Duodenal mucosa (tissue), 2 donors: ENCODE measurements at regions not wholly inside any gene's neighbourhood (a gene's known extent, or its start where the extent isn't known, plus 50 kb on each side); places are given as distances from the start of the nearest gene placed in this dataset.

Experiments used
- H3K27ac ChIP-seq: one replicate; pipeline ENCODE4 v1.7.0; 2013; ENCODE audit warnings: low read depth, low read length
- H3K27me3 ChIP-seq, 2 donors: one replicate each; pipeline ENCODE4 v1.7.0; 2013; ENCODE audit warnings: low read length in 2 of 2, control low read depth in 1 of 2; ENCODE audit not compliant: insufficient read depth in 2 of 2, control insufficient read depth in 1 of 2
- H3K36me3 ChIP-seq, 2 donors: one replicate each; pipeline ENCODE4 v1.7.0; 2013; ENCODE audit warnings: low read length in 2 of 2, control low read depth in 1 of 2; ENCODE audit not compliant: insufficient read depth in 2 of 2, control insufficient read depth in 1 of 2
- H3K4me1 ChIP-seq, 2 donors: one replicate each; pipeline ENCODE4 v1.7.0; 2013; ENCODE audit warnings: low read length in 2 of 2, control low read depth in 1 of 2; ENCODE audit not compliant: insufficient read depth in 2 of 2, control insufficient read depth in 1 of 2
- H3K4me3 ChIP-seq, 2 donors: one replicate each; pipeline ENCODE4 v1.7.0; 2013; ENCODE audit warnings: low read length in 2 of 2, low read depth in 1 of 2
- H3K9ac ChIP-seq, 2 donors: one replicate each; pipeline ENCODE4 v1.7.0; 2013; ENCODE audit warnings: low read length in 2 of 2, low read depth in 1 of 2
- H3K9me3 ChIP-seq, 2 donors: one replicate each; pipeline ENCODE4 v1.7.0; 2013; ENCODE audit warnings: low read length in 2 of 2, control low read depth in 1 of 2; ENCODE audit not compliant: control insufficient read depth in 1 of 2

DNA sequence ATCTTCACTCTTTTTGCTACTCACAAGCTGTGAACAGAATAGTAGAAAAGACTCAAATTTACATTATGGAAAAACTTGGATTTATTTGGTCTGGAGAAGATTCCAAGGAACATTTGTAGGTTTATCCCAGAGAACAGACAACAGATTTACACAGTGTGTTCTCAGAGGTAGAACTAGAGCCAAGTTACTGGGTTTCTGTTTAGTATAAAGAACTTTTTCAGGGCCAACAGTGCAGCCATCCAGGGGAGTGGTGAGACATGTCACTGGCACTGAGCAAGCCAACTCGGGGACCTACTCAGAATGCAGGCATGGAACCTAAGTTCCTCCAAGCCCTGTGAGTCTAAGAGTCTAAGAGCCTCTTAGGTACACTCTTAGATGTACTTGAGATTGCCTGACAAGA lies 142.6 kb downstream of the OMA1 start:
- no peak overlapping the region for H3K27ac ChIP-seq
- H3K9ac ChIP-seq = no peak overlapping the region
- H3K27me3 ChIP-seq = no peaks in the 10 kb centered on the region

GRCh38 chr1:58402444-58402843 lies 144.1 kb downstream of the OMA1 start:
- Histone ChIP-seq H3K9ac (no peak overlapping the region), H3K4me3 (no peak overlapping the region), H3K4me1 (no peaks in the 10 kb centered on the region), H3K27ac (no peak overlapping the region), H3K9me3 (no peaks in the 10 kb centered on the region), H3K36me3 (no peaks in the 10 kb centered on the region), H3K27me3 (no peaks in the 10 kb centered on the region)

More for the DNA sequence above, 142.6 kb downstream of the OMA1 start:
- Histone ChIP-seq H3K36me3 (no peaks in the 10 kb centered on the region), H3K4me3 (no peak overlapping the region), H3K9me3 (no peaks in the 10 kb centered on the region), H3K4me1 (no peaks in the 10 kb centered on the region)

GRCh38 chr1:58401991-58402390 lies 144.5 kb downstream of the OMA1 start:
- no peaks in the 10 kb centered on the region for H3K9me3 ChIP-seq
- no peak overlapping the region for H3K27ac ChIP-seq
- H3K36me3 ChIP-seq = no peaks in the 10 kb centered on the region
- no peaks in the 10 kb centered on the region for H3K27me3 ChIP-seq
- no peak overlapping the region for H3K4me3 ChIP-seq
- H3K4me1 ChIP-seq = no peaks in the 10 kb centered on the region
- H3K9ac ChIP-seq = no peak overlapping the region

GRCh38 chr1:58399176-58399575 lies 147.3 kb downstream of the OMA1 start:
- H3K9ac ChIP-seq = no peak overlapping the region
- H3K27me3 ChIP-seq = no peaks in the 10 kb centered on the region
- no peaks in the 10 kb centered on the region for H3K36me3 ChIP-seq
- no peaks in the 10 kb centered on the region for H3K4me1 ChIP-seq
- no peak overlapping the region for H3K4me3 ChIP-seq
- H3K27ac ChIP-seq = no peak overlapping the region
- no peaks in the 10 kb centered on the region for H3K9me3 ChIP-seq

DNA sequence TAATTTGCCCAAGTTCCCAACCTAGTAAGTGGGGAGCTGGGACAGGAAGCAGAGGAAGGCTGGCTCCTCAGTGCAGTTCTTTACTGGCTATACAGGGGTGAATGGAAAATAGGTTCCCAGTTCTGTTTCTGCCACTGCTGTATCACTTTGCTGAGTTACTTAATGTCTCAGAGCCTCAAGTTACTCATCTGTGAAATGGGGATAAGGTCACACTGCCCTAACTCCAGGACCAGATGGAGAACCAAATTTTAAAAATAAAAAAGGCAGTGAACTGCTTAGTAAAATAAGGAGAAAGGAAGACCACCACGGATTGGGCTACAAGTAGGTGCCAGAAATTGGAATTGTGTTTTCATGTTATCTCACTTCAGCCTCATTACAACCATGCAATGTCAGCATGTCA lies 147.8 kb downstream of the OMA1 start:
- Histone ChIP-seq H3K9ac (no peak overlapping the region), H3K27ac (no peak overlapping the region), H3K36me3 (no peaks in the 10 kb centered on the region), H3K4me1 (no peaks in the 10 kb centered on the region), H3K4me3 (no peak overlapping the region), H3K9me3 (no peaks in the 10 kb centered on the region), H3K27me3 (no peaks in the 10 kb centered on the region)

- H3K4me3 ChIP-seq = no peak overlapping the region
- no peaks in the 10 kb centered on the region for H3K36me3 ChIP-seq
- no peak overlapping the region for H3K9ac ChIP-seq
- H3K27ac ChIP-seq = no peak overlapping the region
- H3K4me1 ChIP-seq = no peaks in the 10 kb centered on the region
- H3K9me3 ChIP-seq = no peaks in the 10 kb centered on the region
- H3K27me3 ChIP-seq = no peaks in the 10 kb centered on the region
These were observed 149.2 kb downstream of the OMA1 start for GRCh38 chr1:58397187-58397820.

DNA sequence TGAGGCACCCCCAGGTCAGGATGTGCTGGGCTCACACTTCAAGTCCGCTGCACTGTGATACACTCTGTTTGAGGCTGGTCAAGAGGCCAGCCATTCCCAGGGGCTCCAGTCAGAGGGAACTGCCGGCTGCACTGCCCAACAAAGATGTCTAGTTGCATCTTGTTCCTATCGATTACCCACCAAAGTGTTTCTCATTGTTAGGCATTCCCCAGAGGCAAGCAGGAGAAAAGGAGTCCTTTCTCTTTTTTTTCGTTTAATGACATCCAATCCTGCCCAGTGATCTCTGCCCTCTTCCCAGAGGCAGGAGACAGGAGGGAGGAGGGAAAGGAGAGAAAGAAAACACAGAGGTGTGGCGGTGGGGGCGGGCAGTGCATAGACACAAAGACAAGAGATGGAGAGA lies 150.4 kb downstream of the OMA1 start:
- Histone ChIP-seq H3K9me3 (no peaks in the 10 kb centered on the region), H3K4me1 (no peaks in the 10 kb centered on the region), H3K27ac (no peak overlapping the region), H3K36me3 (no peaks in the 10 kb centered on the region), H3K4me3 (no peak overlapping the region), H3K9ac (no peak overlapping the region), H3K27me3 (no peaks in the 10 kb centered on the region)

DNA sequence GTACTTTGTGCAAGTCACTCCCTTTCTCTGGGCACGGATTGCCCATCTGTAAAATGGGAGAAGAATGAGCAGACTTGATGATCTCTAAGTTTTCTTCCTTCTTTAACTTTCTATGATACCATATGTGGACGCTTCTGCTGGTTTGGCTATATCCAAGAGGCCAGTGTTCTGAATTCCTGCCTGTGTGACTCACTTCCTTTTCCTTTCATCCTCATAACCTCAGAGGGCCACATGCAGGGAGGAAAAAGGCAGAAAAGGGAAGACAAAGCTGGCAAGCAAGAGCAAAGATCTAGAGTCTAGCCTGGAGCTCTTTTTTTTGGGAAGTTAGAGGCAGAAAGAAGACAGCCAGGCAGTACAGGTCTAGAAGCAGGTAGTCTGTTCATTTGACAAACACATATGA lies 151.2 kb downstream of the OMA1 start:
- Histone ChIP-seq H3K4me1 (no peaks in the 10 kb centered on the region), H3K36me3 (no peaks in the 10 kb centered on the region), H3K27me3 (no peaks in the 10 kb centered on the region), H3K9ac (no peak overlapping the region), H3K4me3 (no peak overlapping the region), H3K9me3 (no peaks in the 10 kb centered on the region), H3K27ac (no peak overlapping the region)

DNA sequence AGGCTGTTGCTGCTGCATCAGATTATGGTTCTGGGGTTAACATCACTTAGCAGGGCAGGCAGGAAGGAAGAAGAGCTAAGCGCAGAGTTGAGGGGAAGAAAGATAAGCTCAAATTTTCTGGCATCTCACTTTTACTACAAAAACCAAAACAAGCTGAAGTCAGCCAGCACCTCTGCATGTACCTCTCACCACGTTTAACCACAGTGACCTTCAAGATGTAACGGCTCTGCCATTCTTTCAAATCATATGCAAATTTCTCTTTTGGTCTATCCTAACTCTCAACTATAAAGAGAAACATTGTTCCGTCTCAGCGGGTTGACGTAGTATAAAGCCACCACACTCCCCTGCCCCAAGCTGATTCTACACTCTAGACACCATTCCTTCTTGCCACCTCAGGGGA lies 154.4 kb downstream of the OMA1 start:
- H3K4me1 ChIP-seq = no peaks in the 10 kb centered on the region
- H3K27me3 ChIP-seq = no peaks in the 10 kb centered on the region
- no peak overlapping the region for H3K4me3 ChIP-seq
- H3K36me3 ChIP-seq = no peaks in the 10 kb centered on the region
- H3K9ac ChIP-seq = no peak overlapping the region
- H3K27ac ChIP-seq = no peak overlapping the region
- no peaks in the 10 kb centered on the region for H3K9me3 ChIP-seq

- Histone ChIP-seq H3K4me1 (no peaks in the 10 kb centered on the region), H3K4me3 (no peak overlapping the region), H3K27ac (no peak overlapping the region), H3K36me3 (no peaks in the 10 kb centered on the region), H3K27me3 (no peaks in the 10 kb centered on the region), H3K9me3 (no peaks in the 10 kb centered on the region), H3K9ac (no peak overlapping the region)
These were observed 155.0 kb downstream of the OMA1 start for GRCh38 chr1:58391514-58391913.

DNA sequence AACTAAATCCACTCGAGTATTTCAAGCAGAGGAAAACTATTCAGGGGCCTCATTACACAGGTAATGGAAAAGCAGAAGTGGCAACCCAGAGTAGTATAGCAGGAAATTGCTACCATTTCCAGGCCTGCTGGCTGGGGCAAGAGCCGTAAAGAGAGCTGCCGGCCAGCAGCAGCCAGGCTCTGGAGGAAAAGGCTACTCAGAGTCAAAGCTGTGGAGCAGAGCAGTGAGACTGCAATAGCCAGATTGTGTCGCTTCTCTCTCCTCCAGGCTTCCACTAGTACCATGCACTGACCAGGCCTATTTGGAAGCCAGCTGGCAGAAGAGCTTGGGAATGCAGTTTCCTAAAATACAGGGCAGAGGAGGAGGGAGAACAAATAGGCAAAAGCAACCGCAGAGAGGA lies 155.5 kb downstream of the OMA1 start:
- no peak overlapping the region for H3K4me3 ChIP-seq
- no peak overlapping the region for H3K27ac ChIP-seq

More for the DNA sequence above, 155.5 kb downstream of the OMA1 start:
- no peaks in the 10 kb centered on the region for H3K9me3 ChIP-seq
- no peaks in the 10 kb centered on the region for H3K27me3 ChIP-seq
- no peaks in the 10 kb centered on the region for H3K4me1 ChIP-seq
- H3K9ac ChIP-seq = no peak overlapping the region
- H3K36me3 ChIP-seq = no peaks in the 10 kb centered on the region
